Trophoblast cell (in vitro differentiated cells and primary cell): ENCODE measurements at regions not wholly inside any gene's neighbourhood (a gene's known extent, or its start where the extent isn't known, plus 50 kb on each side); places are given as distances from the start of the nearest gene placed in this dataset.
"Not testable (repeated sequence)": the region's sequence is repeated elsewhere in the genome, so short reads cannot be mapped to it uniquely, and the experiment has no call there.

Source experiments
- DNase-seq, 2 donors: peaks; one replicate each; pipeline ENCODE4 v3.0.0-alpha.2; 2016
- H2AFZ ChIP-seq: 2 replicates; pipeline ENCODE4 v1.6.1; 2013; ENCODE audit warnings: low read length, moderate library complexity, mild to moderate bottlenecking; ENCODE audit not compliant: insufficient read depth, poor library complexity
- H2AK5ac ChIP-seq: 2 replicates; pipeline ENCODE4 v1.6.1; 2013; ENCODE audit warnings: mild to moderate bottlenecking, low read length
- H2BK120ac ChIP-seq: 2 replicates; pipeline ENCODE4 v1.6.1; 2013; ENCODE audit warnings: low read length, mild to moderate bottlenecking, moderate library complexity; ENCODE audit not compliant: insufficient read depth, poor library complexity
- H2BK12ac ChIP-seq: 2 replicates; pipeline ENCODE4 v1.6.1; 2013; ENCODE audit warnings: mild to moderate bottlenecking, low read length, moderate library complexity
- H2BK5ac ChIP-seq: 2 replicates; pipeline ENCODE4 v1.6.1; 2013; ENCODE audit warnings: low read length, low read depth, moderate library complexity, mild to moderate bottlenecking; ENCODE audit not compliant: poor library complexity
- H3K14ac ChIP-seq: 2 replicates; pipeline ENCODE4 v1.6.1; 2013; ENCODE audit warnings: mild to moderate bottlenecking, low read length
- H3K18ac ChIP-seq: 2 replicates; pipeline ENCODE4 v1.6.1; 2013; ENCODE audit warnings: mild to moderate bottlenecking, low read length
- H3K23ac ChIP-seq: 2 replicates; pipeline ENCODE4 v1.6.1; 2013; ENCODE audit warnings: low read length
- H3K27ac ChIP-seq: 2 replicates; pipeline ENCODE4 v1.5.1; 2013; ENCODE audit warnings: low read depth, mild to moderate bottlenecking, inconsistent platforms, low read length, moderate library complexity
- H3K27me3 ChIP-seq: 2 replicates; pipeline ENCODE4 v1.6.1; 2013; ENCODE audit warnings: inconsistent platforms, mild to moderate bottlenecking, low read length, moderate library complexity; ENCODE audit not compliant: insufficient read depth
- H3K36me3 ChIP-seq, 2 experiments: 1 replicate in 1 of 2; 2 replicates in 1 of 2; pipeline ENCODE4 v1.6.1; 2013; ENCODE audit warnings: low read length in 2 of 2, mild to moderate bottlenecking in 2 of 2, moderate library complexity in 1 of 2; ENCODE audit not compliant: insufficient read depth in 2 of 2, control insufficient read depth in 1 of 2
- H3K4ac ChIP-seq: 2 replicates; pipeline ENCODE4 v1.6.1; 2013; ENCODE audit warnings: low read depth, mild to moderate bottlenecking, low read length, moderate library complexity
- H3K4me1 ChIP-seq, 2 experiments: 1 replicate in 1 of 2; 2 replicates in 1 of 2; pipeline ENCODE4 v1.6.1; 2013; ENCODE audit warnings: low read length in 2 of 2, mild to moderate bottlenecking in 2 of 2, moderate library complexity in 1 of 2; ENCODE audit not compliant: insufficient read depth in 2 of 2, control insufficient read depth in 1 of 2
- H3K4me2 ChIP-seq: 2 replicates; pipeline ENCODE4 v1.6.1; 2013; ENCODE audit warnings: inconsistent platforms, mild to moderate bottlenecking, low read length, moderate library complexity
- H3K4me3 ChIP-seq: 2 replicates; pipeline ENCODE4 v1.5.1; 2013; ENCODE audit warnings: mild to moderate bottlenecking, low read depth, low read length, inconsistent platforms
- H3K79me1 ChIP-seq: one replicate; pipeline ENCODE4 v1.6.1; 2013; ENCODE audit warnings: low read length
- H3K79me2 ChIP-seq: 2 replicates; pipeline ENCODE4 v1.6.1; 2013; ENCODE audit warnings: low read length, mild to moderate bottlenecking; ENCODE audit not compliant: control insufficient read depth, insufficient read depth, poor library complexity
- H3K9ac ChIP-seq: 2 replicates; pipeline ENCODE4 v1.6.1; 2013; ENCODE audit warnings: mild to moderate bottlenecking, low read length
- H3K9me3 ChIP-seq: 2 replicates; pipeline ENCODE4 v1.6.1; 2013; ENCODE audit warnings: low read depth, mild to moderate bottlenecking, control low read depth, inconsistent platforms, low read length; ENCODE audit not compliant: insufficient read depth
- H4K12ac ChIP-seq: 2 replicates; pipeline ENCODE4 v1.6.1; 2013; ENCODE audit warnings: low read depth, mild to moderate bottlenecking, low read length, moderate library complexity
- H4K8ac ChIP-seq: 2 replicates; pipeline ENCODE4 v1.6.1; 2013; ENCODE audit warnings: low read depth, mild to moderate bottlenecking, low read length, moderate library complexity
- H4K91ac ChIP-seq: one replicate; pipeline ENCODE4 v1.6.1; 2013; ENCODE audit warnings: low read depth, mild to moderate bottlenecking, low read length, moderate library complexity
- WGBS: extraction: QIAGEN DNeasy Blood & Tissue Kit; methylation state at CpG from one replicate; pipeline ENCODE4 v1.1.7; 2013; ENCODE audit warnings: missing lambda C conversion rate; ENCODE audit not compliant: insufficient read length, insufficient coverage; ENCODE audit errors: extremely low coverage; 5-methylcytosine and 5-hydroxymethylcytosine counted together

DNA sequence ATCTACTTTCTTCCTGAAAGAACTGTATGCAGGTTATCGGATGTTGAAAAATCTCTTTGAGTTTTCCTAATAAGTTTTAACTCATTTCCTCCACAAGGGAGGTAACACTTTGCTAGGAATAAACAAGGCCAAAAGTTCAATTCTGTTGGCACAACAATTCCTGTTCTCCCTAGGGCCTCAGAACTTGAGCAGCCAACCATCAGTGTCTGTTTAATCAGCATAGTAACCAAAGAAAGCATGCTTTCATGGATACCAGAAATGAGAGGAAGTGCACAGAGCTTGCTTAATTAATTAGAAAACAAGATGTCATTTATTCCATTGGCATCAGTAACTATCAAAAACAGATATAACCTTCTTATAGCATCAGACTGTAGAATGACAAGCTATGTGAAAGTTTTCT is 503.2 kb upstream of the CNTNAP5 start:
- no peak overlapping the region for H2AFZ ChIP-seq
- no peaks in the 10 kb centered on the region for H3K79me2 ChIP-seq
- H3K4me1 ChIP-seq, result no peaks in the 10 kb centered on the region

DNA sequence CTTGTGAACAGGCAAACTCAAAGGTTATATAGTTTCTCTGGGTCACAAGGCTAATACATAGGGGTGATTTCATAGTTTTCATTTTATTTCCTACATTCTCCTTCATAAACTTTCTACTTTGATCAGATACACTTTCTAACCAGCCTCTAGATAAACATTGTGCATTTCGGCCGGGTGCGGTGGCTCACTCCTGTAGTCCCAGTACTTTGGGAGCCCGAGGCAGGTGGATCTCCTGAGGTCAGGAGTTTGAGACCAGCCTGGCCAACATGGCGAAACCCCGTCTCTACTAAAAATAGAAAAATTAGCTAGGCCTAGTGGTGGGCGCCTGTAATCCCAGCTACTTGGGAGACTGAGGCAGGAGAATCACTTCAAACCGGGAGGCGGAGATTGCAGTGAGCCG is 502.6 kb upstream of the CNTNAP5 start:
- H3K36me3 ChIP-seq, H3K9me3 ChIP-seq, DNase-seq, H3K27me3 ChIP-seq, H4K91ac ChIP-seq, H3K79me1 ChIP-seq, H2BK12ac ChIP-seq, H3K14ac ChIP-seq, H3K4me1 ChIP-seq, H4K12ac ChIP-seq, H2AFZ ChIP-seq, H3K9ac ChIP-seq, H2AK5ac ChIP-seq, H3K4ac ChIP-seq, H2BK120ac ChIP-seq, H4K8ac ChIP-seq, H2BK5ac ChIP-seq, H3K27ac ChIP-seq, H3K79me2 ChIP-seq, H3K23ac ChIP-seq, H3K18ac ChIP-seq, H3K4me3 ChIP-seq, H3K4me2 ChIP-seq: not testable (repeated sequence)
- no CpG with 5 or more reads among the region's 10 CpGs for WGBS

More for the DNA sequence above, 503.2 kb upstream of the CNTNAP5 start:
- no peak overlapping the region for H2BK5ac ChIP-seq
- no peak overlapping the region for H2AK5ac ChIP-seq
- no peak overlapping the region for H3K14ac ChIP-seq
- no peak overlapping the region for H4K12ac ChIP-seq
- DNase-seq, result no peak
- no peaks in the 10 kb centered on the region for H3K27me3 ChIP-seq
- no peak overlapping the region for H4K91ac ChIP-seq
- H3K18ac ChIP-seq, result no peak overlapping the region
- H3K27ac ChIP-seq, result no peak overlapping the region
- no peak overlapping the region for H2BK120ac ChIP-seq
- no peak overlapping the region for H2BK12ac ChIP-seq
- H3K9me3 ChIP-seq, result no peaks in the 10 kb centered on the region
- no peak overlapping the region for H3K4ac ChIP-seq
- no peaks in the 10 kb centered on the region for H3K36me3 ChIP-seq
- no peak overlapping the region for H3K4me2 ChIP-seq
- H3K4me3 ChIP-seq, result no peak overlapping the region
- no peaks in the 10 kb centered on the region for H3K79me1 ChIP-seq
- no peak overlapping the region for H3K9ac ChIP-seq
- WGBS, result no CpG with 5 or more reads among the region's 1 CpG
- no peak overlapping the region for H3K23ac ChIP-seq
- H4K8ac ChIP-seq, result no peak overlapping the region

DNA sequence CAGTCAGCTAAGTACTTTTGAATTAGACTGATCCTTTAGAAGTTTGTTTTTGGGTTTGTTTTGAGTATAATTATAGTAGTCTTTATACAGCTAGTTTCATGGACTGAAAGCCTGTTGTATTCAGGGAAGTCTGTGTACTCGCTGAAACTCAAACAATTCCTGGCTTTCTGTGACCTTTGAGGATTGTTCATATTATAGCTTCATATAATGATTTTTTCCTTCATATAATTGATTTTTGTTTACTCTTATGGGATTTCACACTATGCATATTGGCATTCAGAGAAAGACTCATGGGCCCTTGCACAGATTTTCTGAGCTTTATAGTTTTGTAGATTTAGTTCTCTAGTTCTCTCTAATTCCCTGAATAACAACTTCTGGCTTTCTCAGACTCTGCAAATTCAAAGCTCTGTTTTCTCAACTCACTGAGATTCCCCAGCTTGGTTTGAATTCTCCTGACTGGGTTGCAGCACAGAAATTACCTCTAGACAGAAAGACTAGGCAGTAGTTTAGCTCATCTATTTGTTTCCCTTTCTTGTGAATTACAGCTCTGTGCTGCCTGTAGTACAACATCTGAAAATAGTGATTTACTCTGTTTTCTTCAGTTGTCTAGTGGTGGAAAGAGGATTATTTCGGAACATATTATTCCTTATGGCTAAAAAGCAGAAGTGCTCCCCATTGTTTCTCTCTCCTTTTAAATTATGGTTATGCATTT is 495.9 kb upstream of the CNTNAP5 start:
- Histone ChIP-seq H3K23ac (no peak overlapping the region), H4K12ac (no peak overlapping the region), H2BK12ac (no peak overlapping the region), H3K14ac (no peak overlapping the region), H4K8ac (no peak overlapping the region), H4K91ac (no peak overlapping the region), H2AK5ac (no peak overlapping the region), H2BK5ac (no peak overlapping the region), H3K27ac (no peak overlapping the region), H3K4me3 (no peak overlapping the region), H3K36me3 (no peaks in the 10 kb centered on the region), H3K9me3 (no peaks in the 10 kb centered on the region), H2BK120ac (no peak overlapping the region), H3K9ac (no peak overlapping the region), H3K4me2 (no peak overlapping the region), H3K18ac (no peak overlapping the region), H3K79me1 (no peaks in the 10 kb centered on the region), H3K4me1 (no peaks in the 10 kb centered on the region), H3K79me2 (no peaks in the 10 kb centered on the region), H3K27me3 (no peaks in the 10 kb centered on the region), H3K4ac (no peak overlapping the region), H2AFZ (no peak overlapping the region)
- DNase-seq, result no peak
- WGBS, result no CpG with 5 or more reads among the region's 2 CpGs

DNA sequence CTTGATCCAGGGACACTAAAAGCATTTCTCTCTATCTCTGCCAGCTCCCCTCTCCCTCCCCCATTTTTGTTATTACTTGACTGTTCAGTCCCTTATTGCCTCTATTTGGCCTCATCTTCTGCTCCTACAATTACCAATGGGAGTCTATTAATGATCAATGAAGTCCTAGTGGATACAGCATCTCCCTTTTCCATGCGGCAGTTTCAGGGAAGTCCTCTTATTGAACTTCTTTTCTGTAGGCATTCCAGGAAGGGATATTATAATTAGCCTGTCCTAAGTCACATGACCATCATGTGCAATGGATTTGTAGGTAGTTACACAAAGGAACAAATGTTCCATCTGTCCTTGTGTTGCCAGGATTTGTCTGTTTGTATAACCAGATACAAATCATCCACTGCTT is 495.1 kb upstream of the CNTNAP5 start:
- Histone ChIP-seq H3K4ac (no peak overlapping the region), H3K14ac (no peak overlapping the region), H3K23ac (no peak overlapping the region), H4K91ac (no peak overlapping the region), H3K4me3 (no peak overlapping the region), H2BK5ac (no peak overlapping the region), H3K27ac (no peak overlapping the region), H2AFZ (no peak overlapping the region), H3K9ac (no peak overlapping the region), H4K8ac (no peak overlapping the region), H3K18ac (no peak overlapping the region), H2BK120ac (no peak overlapping the region), H3K27me3 (no peaks in the 10 kb centered on the region), H3K4me1 (no peaks in the 10 kb centered on the region), H2BK12ac (no peak overlapping the region), H3K9me3 (no peaks in the 10 kb centered on the region), H2AK5ac (no peak overlapping the region), H3K79me2 (no peaks in the 10 kb centered on the region), H3K4me2 (no peak overlapping the region), H3K36me3 (no peaks in the 10 kb centered on the region), H3K79me1 (no peaks in the 10 kb centered on the region), H4K12ac (no peak overlapping the region)
- WGBS, result no CpG with 5 or more reads among the region's 1 CpG
- no peak for DNase-seq
